PC-9 (cell line): ENCODE measurements at regions not wholly inside any gene's neighbourhood (a gene's known extent, or its start where the extent isn't known, plus 50 kb on each side); places are given as distances from the start of the nearest gene placed in this dataset.

Source experiments
- EZH2 ChIP-seq: fragments of 200-600 bp; sonication (generic); IDR thresholded peaks from 2 replicates; pipeline ENCODE4 v1.8.0; 2017; ENCODE audit warnings: antibody characterized with exemption, low read depth
- TF ChIP-seq, protein P1 (sequence below): fragments of 200-600 bp; sonication (generic); conservative IDR thresholded peaks from 2 replicates; pipeline ENCODE4 v1.6.1; 2017; ENCODE audit warnings: mixed run types, antibody characterized with exemption, mild to moderate bottlenecking, moderate library complexity

DNA sequence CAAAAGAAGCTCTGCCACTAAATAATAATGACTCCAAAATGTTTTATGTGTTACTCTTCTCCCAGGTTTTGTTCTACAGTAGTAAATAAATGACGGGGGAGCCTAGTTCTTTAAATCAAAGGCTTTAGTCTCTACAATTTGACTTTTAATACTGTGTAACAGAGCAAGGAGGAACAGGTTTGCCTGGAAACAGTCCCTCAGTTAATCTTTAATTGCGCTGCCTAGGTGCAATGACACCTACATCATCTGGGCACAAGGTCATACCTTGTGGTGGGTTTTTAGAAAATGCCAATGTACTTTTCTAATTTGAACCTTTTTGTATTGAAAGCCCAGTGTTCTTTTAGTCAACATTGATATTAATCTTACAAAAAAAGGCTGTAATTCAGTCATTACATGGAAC lies 287.3 kb upstream of the SETBP1 start:
- TF ChIP-seq, protein P1, sequence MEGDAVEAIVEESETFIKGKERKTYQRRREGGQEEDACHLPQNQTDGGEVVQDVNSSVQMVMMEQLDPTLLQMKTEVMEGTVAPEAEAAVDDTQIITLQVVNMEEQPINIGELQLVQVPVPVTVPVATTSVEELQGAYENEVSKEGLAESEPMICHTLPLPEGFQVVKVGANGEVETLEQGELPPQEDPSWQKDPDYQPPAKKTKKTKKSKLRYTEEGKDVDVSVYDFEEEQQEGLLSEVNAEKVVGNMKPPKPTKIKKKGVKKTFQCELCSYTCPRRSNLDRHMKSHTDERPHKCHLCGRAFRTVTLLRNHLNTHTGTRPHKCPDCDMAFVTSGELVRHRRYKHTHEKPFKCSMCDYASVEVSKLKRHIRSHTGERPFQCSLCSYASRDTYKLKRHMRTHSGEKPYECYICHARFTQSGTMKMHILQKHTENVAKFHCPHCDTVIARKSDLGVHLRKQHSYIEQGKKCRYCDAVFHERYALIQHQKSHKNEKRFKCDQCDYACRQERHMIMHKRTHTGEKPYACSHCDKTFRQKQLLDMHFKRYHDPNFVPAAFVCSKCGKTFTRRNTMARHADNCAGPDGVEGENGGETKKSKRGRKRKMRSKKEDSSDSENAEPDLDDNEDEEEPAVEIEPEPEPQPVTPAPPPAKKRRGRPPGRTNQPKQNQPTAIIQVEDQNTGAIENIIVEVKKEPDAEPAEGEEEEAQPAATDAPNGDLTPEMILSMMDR, result no peak
- no peak for TF ChIP-seq EZH2
